GM23248 (cell line): ENCODE measurements at regions not wholly inside any gene's neighbourhood (a gene's known extent, or its start where the extent isn't known, plus 50 kb on each side); places are given as distances from the start of the nearest gene placed in this dataset.

Experiments used
- EZH2 ChIP-seq: fragments of 200-600 bp; sonication (generic); IDR thresholded peaks from 2 replicates; pipeline ENCODE4 v1.6.1; 2018; ENCODE audit warnings: antibody characterized with exemption, mild to moderate bottlenecking; ENCODE audit not compliant: insufficient read depth, poor library complexity, severe bottlenecking
- EZH2phosphoT487 ChIP-seq: fragments of 200-600 bp; sonication (generic); IDR thresholded peaks from 2 replicates; pipeline ENCODE4 v1.6.1; 2018; ENCODE audit warnings: antibody characterized with exemption, moderate library complexity, mild to moderate bottlenecking, low read depth; ENCODE audit not compliant: insufficient read depth

DNA sequence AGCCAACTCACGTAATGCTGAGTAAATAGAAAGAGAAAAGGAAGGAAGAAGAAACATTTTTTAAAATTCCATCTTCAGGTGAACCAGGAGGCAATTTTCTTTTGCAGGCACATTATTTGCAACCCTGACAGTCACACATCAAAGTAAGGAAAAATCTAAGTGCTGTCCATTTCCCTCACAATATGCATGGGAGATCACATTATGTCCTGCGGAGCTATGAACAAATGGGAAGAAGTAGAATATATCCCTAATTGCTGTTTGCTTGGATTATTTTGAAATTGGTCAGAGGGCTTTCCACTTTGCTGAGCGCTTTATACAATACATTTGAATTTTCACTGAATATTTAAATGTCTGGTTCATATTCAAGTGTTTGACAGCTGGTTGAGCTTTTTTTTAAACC, 133.8 kb upstream of the API5 start:
- TF ChIP-seq EZH2phosphoT487 (no peak), EZH2 (no peak)
